ENCODE measurements at regions not wholly inside any gene's neighbourhood (a gene's known extent, or its start where the extent isn't known, plus 50 kb on each side); places are given as distances from the start of the nearest gene placed in this dataset.

- intact Hi-C loops (cut with micrococcal nuclease; ENCODE audit: unreplicated experiment), result no loop called here
- Histone ChIP-seq H3K79me2 (ENCODE audit: control insufficient read depth, insufficient read depth, low read length) (no peaks in the 10 kb centered on the region), H4K20me1 (ENCODE audit: control insufficient read depth, insufficient read depth) (no peaks in the 10 kb centered on the region), H3K4me1 (ENCODE audit: control insufficient read depth, insufficient read depth, low read length) (no peaks in the 10 kb centered on the region), H3K27me3 (replicated peaks in 1 of 2; ENCODE audit: control insufficient read depth in 2 of 2, insufficient read depth in 2 of 2, low read length in 1 of 2) (no peaks in the 10 kb centered on the region), H3K4me2 (ENCODE audit: control insufficient read depth, insufficient read depth) (no peak overlapping the region), H3K9me3 (replicated peaks; ENCODE audit: control insufficient read depth, insufficient read depth, low read length) (no peaks in the 10 kb centered on the region), H3K9ac (ENCODE audit: control insufficient read depth, insufficient read depth, low read length) (no peak overlapping the region), H3K27ac (ENCODE audit: control insufficient read depth, insufficient read depth) (no peak overlapping the region), H2AFZ (ENCODE audit: control insufficient read depth, low read depth, low read length) (no peak overlapping the region), H3K36me3 (ENCODE audit: control insufficient read depth in 2 of 2, insufficient read depth in 2 of 2, low read length in 1 of 2) (no peaks in the 10 kb centered on the region), H3K4me3 (no peak overlapping the region)
- no TSS peak for BruUV-seq (replicated peaks)
- in situ Hi-C loops (cut with MboI), result no loop called here
- FAIRE-seq, result no peak
- WGBS (ENCODE audit: insufficient coverage, insufficient replicate concordance, low lambda C conversion rate, missing lambda C conversion rate), result 47% methylated on average over 1 of the region's 1 CpG
- no peak for ATAC-seq
- CTCF ChIA-PET, result no interaction called here
- POLR2A ChIA-PET, result no interaction called here
- SMC1A ChIA-PET (ENCODE audit: uncharacterized antibody, unreplicated experiment), result no interaction called here
- TF ChIP-seq MEF2B (IDR thresholded peaks at IDR 0.05; ENCODE audit: partially characterized antibody, poor library complexity, severe bottlenecking), result no peak
- no peak for TF ChIP-seq LARP7 (IDR thresholded peaks at IDR 0.05)
- TF ChIP-seq RCOR1 (conservative IDR thresholded peaks at IDR 0.05; ENCODE audit: low read depth, low read length), result no peak
- no peak for TF ChIP-seq IRF3 (IDR thresholded peaks at IDR 0.05)
- TF ChIP-seq, protein P1, sequence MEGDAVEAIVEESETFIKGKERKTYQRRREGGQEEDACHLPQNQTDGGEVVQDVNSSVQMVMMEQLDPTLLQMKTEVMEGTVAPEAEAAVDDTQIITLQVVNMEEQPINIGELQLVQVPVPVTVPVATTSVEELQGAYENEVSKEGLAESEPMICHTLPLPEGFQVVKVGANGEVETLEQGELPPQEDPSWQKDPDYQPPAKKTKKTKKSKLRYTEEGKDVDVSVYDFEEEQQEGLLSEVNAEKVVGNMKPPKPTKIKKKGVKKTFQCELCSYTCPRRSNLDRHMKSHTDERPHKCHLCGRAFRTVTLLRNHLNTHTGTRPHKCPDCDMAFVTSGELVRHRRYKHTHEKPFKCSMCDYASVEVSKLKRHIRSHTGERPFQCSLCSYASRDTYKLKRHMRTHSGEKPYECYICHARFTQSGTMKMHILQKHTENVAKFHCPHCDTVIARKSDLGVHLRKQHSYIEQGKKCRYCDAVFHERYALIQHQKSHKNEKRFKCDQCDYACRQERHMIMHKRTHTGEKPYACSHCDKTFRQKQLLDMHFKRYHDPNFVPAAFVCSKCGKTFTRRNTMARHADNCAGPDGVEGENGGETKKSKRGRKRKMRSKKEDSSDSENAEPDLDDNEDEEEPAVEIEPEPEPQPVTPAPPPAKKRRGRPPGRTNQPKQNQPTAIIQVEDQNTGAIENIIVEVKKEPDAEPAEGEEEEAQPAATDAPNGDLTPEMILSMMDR (IDR thresholded peaks at IDR 0.05 in 2 of 3, conservative IDR thresholded peaks at IDR 0.05 in 1 of 3; ENCODE audit: control insufficient read depth in 2 of 3, extremely low read depth in 1 of 3, insufficient read depth in 1 of 3, low read depth in 3 of 3, low read length in 3 of 3), result peak in 2 of 3 experiments; percentile 2 to 16; a peak in 2 of 6 replicates
- RAD21 ChIA-PET (ENCODE audit: unreplicated experiment), result no interaction called here
- DNase-seq (ENCODE audit: low read depth, low spot score), result no peak
Observed at GRCh38 chr2:126227250-126227649, 428.7 kb upstream of the GYPC start.

Data from GM12878 (cell line).